Ascending aorta (tissue), 2 donors: ENCODE measurements at regions not wholly inside any gene's neighbourhood (a gene's known extent, or its start where the extent isn't known, plus 50 kb on each side); places are given as distances from the start of the nearest gene placed in this dataset.
"Not testable (repeated sequence)": the region's sequence is repeated elsewhere in the genome, so short reads cannot be mapped to it uniquely, and the experiment has no call there.

ENCODE experiments used
- DNase-seq, 2 donors: peaks; one replicate each; pipeline ENCODE4 v3.0.0-alpha.2; 2019; ENCODE audit warnings: low spot score in 2 of 2
- H3K27ac ChIP-seq, 2 donors: fragments of 200-600 bp; sonication (generic); one replicate each; pipeline ENCODE4 v1.5.1; 2016 to 2017; ENCODE audit warnings: mild to moderate bottlenecking in 1 of 2
- H3K27me3 ChIP-seq: fragments of 200-600 bp; sonication (generic); one replicate; pipeline ENCODE4 v1.5.1; 2017
- H3K36me3 ChIP-seq, 2 donors: fragments of 200-600 bp; sonication (generic); one replicate each; pipeline ENCODE4 v1.5.1; 2016
- H3K4me1 ChIP-seq, 2 donors: fragments of 200-600 bp; sonication (generic); one replicate each; pipeline ENCODE4 v1.5.1; 2016 to 2017; ENCODE audit warnings: mild to moderate bottlenecking in 1 of 2
- H3K4me3 ChIP-seq, 2 donors: fragments of 200-600 bp; sonication (generic); one replicate each; pipeline ENCODE4 v1.5.1; 2016 to 2017; ENCODE audit warnings: mild to moderate bottlenecking in 1 of 2
- H3K9me3 ChIP-seq, 2 donors: fragments of 200-600 bp; sonication (generic); one replicate each; pipeline ENCODE4 v1.5.1; 2016
- intact Hi-C: fragments of 100-400 bp; cut with DNase I; formaldehyde crosslinking; loops from one replicate; pipeline ENCODE4 v1.15.1; 2023
- TF ChIP-seq, protein P1 (sequence below), 3 experiments: fragments of 200-600 bp in 2 of 3; fragments of 450-650 bp in 1 of 3; sonication (generic) in 2 of 3; IDR thresholded peaks; one replicate each; pipeline ENCODE4 v1.5.1; 2016 to 2019; ENCODE audit warnings: antibody characterized with exemption in 3 of 3, mild to moderate bottlenecking in 1 of 3, moderate library complexity in 1 of 3

DNA sequence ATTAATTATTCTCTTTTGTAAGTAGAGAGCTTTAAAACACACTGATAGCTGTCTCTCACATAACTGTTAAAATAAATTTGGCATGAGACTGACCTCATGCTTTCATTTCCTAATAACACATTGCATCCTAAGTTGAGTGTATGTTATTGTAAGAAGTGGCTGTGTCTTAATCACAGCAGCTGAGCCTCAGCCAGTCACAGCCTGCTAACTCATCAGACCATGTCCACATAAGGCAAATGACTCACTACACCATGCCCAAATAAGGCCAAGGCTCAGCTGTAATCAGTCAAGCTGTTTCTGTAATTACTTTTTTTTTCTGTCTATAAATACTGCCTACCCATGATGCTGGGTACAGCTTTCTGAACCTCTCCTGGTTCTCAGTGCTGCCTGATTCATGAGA, 860.9 kb downstream of the XPNPEP1 start:
- H3K4me3 ChIP-seq, result no peak overlapping the region
- intact Hi-C loops, result no loop called here
- no peaks in the 10 kb centered on the region for H3K4me1 ChIP-seq
- H3K27ac ChIP-seq, result no peak overlapping the region
- H3K9me3 ChIP-seq, result peaks cover 0 to 3% of the 10 kb centered on the region in 2 donors
- no peaks in the 10 kb centered on the region for H3K36me3 ChIP-seq
- no peaks in the 10 kb centered on the region for H3K27me3 ChIP-seq
- DNase-seq, result no peak
- TF ChIP-seq, protein P1, sequence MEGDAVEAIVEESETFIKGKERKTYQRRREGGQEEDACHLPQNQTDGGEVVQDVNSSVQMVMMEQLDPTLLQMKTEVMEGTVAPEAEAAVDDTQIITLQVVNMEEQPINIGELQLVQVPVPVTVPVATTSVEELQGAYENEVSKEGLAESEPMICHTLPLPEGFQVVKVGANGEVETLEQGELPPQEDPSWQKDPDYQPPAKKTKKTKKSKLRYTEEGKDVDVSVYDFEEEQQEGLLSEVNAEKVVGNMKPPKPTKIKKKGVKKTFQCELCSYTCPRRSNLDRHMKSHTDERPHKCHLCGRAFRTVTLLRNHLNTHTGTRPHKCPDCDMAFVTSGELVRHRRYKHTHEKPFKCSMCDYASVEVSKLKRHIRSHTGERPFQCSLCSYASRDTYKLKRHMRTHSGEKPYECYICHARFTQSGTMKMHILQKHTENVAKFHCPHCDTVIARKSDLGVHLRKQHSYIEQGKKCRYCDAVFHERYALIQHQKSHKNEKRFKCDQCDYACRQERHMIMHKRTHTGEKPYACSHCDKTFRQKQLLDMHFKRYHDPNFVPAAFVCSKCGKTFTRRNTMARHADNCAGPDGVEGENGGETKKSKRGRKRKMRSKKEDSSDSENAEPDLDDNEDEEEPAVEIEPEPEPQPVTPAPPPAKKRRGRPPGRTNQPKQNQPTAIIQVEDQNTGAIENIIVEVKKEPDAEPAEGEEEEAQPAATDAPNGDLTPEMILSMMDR (IDR thresholded peaks at IDR 0.05), result no peak

DNA sequence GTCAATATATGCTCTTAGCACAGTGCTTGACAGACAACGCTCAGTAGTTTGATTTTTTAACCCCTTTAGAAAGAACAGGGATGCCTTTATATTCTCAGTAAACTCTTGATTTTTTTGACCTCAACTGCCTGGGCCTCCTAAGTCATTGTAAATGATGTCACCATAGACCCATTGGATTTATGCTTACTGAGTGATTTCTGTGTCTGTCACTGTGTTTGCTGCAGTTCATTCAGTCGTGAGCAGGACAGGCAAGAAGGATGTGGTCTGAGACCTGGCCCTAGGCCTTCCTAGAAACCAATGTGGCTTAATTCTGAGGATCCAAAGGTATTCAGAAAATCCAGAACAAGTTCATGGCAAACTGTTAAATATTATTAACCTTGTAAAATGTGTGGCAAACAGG, 868.1 kb downstream of the XPNPEP1 start:
- DNase-seq, result no peak
- Histone ChIP-seq H3K9me3 (no peaks in the 10 kb centered on the region), H3K27me3 (no peaks in the 10 kb centered on the region), H3K4me1 (no peaks in the 10 kb centered on the region), H3K4me3 (no peak overlapping the region), H3K36me3 (no peaks in the 10 kb centered on the region), H3K27ac (no peak overlapping the region)
- TF ChIP-seq, protein P1 (IDR thresholded peaks at IDR 0.05), result no peak
- intact Hi-C loops, result no loop called here

DNA sequence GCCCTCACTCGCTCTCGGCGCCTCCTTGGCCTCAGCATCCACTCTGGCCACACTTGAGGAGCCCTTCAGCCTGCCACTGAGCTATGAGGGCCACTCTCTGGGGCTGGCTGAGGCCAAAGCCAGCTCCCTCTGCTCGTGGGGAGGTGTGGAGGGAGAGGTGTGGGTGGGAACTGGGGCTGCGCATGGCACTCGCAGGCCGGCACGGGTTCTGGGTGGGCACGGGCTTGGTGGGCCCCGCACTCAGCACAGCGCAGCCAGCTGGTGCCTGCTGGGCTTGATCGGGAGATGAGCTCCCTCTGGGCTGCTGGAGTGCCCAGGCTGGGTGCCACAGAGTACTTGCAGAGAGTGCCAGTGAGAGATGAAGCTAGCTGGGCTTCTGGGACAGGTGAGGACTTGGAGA, 875.5 kb downstream of the XPNPEP1 start:
- no peak overlapping the region for H3K4me3 ChIP-seq
- no peaks in the 10 kb centered on the region for H3K27me3 ChIP-seq
- no peaks in the 10 kb centered on the region for H3K4me1 ChIP-seq
- no peaks in the 10 kb centered on the region for H3K36me3 ChIP-seq
- intact Hi-C loops, result no loop called here
- DNase-seq, result no peak
- TF ChIP-seq, protein P1 (IDR thresholded peaks at IDR 0.05), result no peak
- no peaks in the 10 kb centered on the region for H3K9me3 ChIP-seq
- H3K27ac ChIP-seq, result no peak overlapping the region

DNA sequence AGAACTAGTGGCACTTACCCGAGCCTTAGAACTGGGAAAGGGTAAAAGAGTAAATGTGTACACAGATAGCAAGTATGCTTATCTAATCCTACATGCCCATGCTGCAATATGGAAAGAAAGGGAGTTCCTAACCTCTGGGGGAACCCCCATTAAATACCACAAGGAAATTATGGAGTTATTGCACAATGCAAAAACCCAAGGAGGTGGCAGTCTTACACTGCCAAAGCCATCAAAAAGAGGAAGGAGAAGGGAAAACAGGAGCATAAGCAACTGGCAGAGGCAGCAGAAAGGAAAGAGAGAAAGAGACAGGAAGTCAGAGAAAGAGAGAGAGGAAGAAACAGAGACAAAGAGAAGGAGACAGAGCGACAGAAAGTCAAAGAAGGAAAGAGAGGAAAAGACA, 876.9 kb downstream of the XPNPEP1 start:
- H3K9me3 ChIP-seq, H3K4me1 ChIP-seq, H3K4me3 ChIP-seq, intact Hi-C loops, DNase-seq, H3K36me3 ChIP-seq, H3K27ac ChIP-seq, H3K27me3 ChIP-seq: not testable (repeated sequence)

DNA sequence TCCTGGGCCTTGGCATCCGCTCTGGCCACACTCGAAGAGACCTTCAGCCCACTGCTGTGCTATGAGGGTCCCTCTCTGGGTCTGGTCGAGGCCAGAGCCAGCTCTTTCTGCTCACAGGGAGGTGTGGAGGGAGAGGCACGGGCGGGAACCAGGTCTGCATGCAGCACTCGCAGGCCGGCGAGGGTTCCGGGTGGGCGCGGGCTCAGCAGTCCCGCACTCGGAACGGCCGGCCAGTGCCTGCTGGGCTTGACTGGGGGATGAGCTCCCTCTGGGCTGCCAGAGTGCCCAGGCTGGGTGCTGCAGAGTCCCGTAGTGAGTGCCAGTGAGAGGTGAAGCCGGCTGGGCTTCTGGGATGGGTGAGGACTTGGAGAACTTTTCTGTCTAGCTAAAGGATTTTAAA, 882.7 kb downstream of the XPNPEP1 start:
- TF ChIP-seq, protein P1 (IDR thresholded peaks at IDR 0.05), result no peak
- intact Hi-C loops, result no loop called here
- Histone ChIP-seq H3K27me3 (no peaks in the 10 kb centered on the region), H3K4me3 (no peak overlapping the region), H3K4me1 (no peaks in the 10 kb centered on the region), H3K9me3 (peaks cover 4 to 9% of the 10 kb centered on the region in 2 donors), H3K36me3 (no peaks in the 10 kb centered on the region), H3K27ac (no peak overlapping the region)
- DNase-seq, result no peak

DNA sequence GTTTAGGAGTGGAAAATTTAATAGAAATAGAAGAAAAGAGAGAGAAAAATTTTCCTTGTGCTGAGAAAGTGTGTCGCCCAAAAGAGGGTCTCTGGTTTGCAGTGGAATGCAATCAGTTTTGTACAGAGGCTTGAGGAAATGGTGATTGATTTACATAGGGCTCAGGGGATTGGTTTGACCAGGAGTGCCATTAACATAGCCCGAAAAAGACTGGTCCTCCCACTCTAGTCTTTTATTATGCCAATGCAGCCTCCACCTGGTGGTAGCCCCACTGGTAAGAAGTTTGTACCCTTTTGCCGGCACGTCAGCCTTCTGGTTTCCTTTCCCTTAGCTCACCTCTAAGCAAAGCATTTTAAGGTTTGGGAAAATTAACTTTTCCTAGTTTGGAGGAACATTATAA, 885.3 kb downstream of the XPNPEP1 start:
- Histone ChIP-seq H3K4me3 (no peak overlapping the region), H3K9me3 (peaks cover 4 to 9% of the 10 kb centered on the region in 2 donors), H3K27me3 (no peaks in the 10 kb centered on the region), H3K36me3 (no peaks in the 10 kb centered on the region), H3K27ac (no peak overlapping the region), H3K4me1 (no peaks in the 10 kb centered on the region)
- DNase-seq, result no peak
- intact Hi-C loops, result no loop called here
- TF ChIP-seq, protein P1 (IDR thresholded peaks at IDR 0.05), result no peak
